Liver (tissue), 8 donors: ENCODE measurements at regions not wholly inside any gene's neighbourhood (a gene's known extent, or its start where the extent isn't known, plus 50 kb on each side); places are given as distances from the start of the nearest gene placed in this dataset.

Experiments used
- DNase-seq: peaks from one replicate; pipeline ENCODE4 v3.0.0-alpha.2; 2017; ENCODE audit warnings: low spot score
- H3K27ac ChIP-seq, 2 donors: one replicate each; pipeline ENCODE4 v1.7.0; 2013; ENCODE audit warnings: inconsistent platforms in 2 of 2, low read length in 2 of 2, control low read depth in 1 of 2, low read depth in 1 of 2, mild to moderate bottlenecking in 1 of 2
- H3K27me3 ChIP-seq, 4 donors: one replicate each; pipeline versions ENCODE4 v1.6.1 to v1.7.0; 2013; ENCODE audit warnings: low read length in 3 of 4, inconsistent platforms in 1 of 4, mild to moderate bottlenecking in 1 of 4, moderate library complexity in 1 of 4; ENCODE audit not compliant: control insufficient read depth in 4 of 4, insufficient read depth in 4 of 4
- H3K36me3 ChIP-seq, 4 donors: one replicate each; pipeline versions ENCODE4 v1.6.1 to v1.7.0; 2013; ENCODE audit warnings: low read length in 3 of 4, mild to moderate bottlenecking in 3 of 4, low read depth in 1 of 4, moderate library complexity in 1 of 4; ENCODE audit not compliant: control insufficient read depth in 4 of 4, insufficient read depth in 3 of 4
- H3K4me1 ChIP-seq, 4 donors: one replicate each; pipeline versions ENCODE4 v1.6.1 to v1.7.0; 2013; ENCODE audit warnings: low read length in 3 of 4, mild to moderate bottlenecking in 3 of 4, moderate library complexity in 1 of 4; ENCODE audit not compliant: control insufficient read depth in 4 of 4, insufficient read depth in 4 of 4
- H3K4me3 ChIP-seq, 3 donors: one replicate each; pipeline versions ENCODE4 v1.6.1 to v1.7.0; 2013; ENCODE audit warnings: low read length in 3 of 3, control low read depth in 1 of 3, low read depth in 1 of 3, mild to moderate bottlenecking in 1 of 3
- H3K9ac ChIP-seq, 2 donors: one replicate each; pipeline ENCODE4 v1.7.0; 2013; ENCODE audit warnings: low read length in 2 of 2, mild to moderate bottlenecking in 2 of 2, moderate library complexity in 2 of 2, control low read depth in 1 of 2, low read depth in 1 of 2
- H3K9me3 ChIP-seq, 4 donors: one replicate each; pipeline versions ENCODE4 v1.6.1 to v1.7.0; 2013; ENCODE audit warnings: low read length in 3 of 4; ENCODE audit not compliant: control insufficient read depth in 4 of 4
- ATF3 ChIP-seq: IDR thresholded peaks from 2 replicates; pipeline ENCODE4 v1.6.1; 2016; ENCODE audit warnings: antibody characterized with exemption
- CTCF ChIP-seq: fragments of 150-350 bp; IDR thresholded peaks from 2 replicates; pipeline ENCODE4 v1.5.1; 2017; ENCODE audit warnings: improper control_type of control experiment, low read depth, low read length; ENCODE audit not compliant: missing input control
- EGR1 ChIP-seq, 2 donors: IDR thresholded peaks; 2 replicates each; pipeline ENCODE4 v1.6.1; 2016 to 2018; ENCODE audit warnings: antibody characterized with exemption in 2 of 2, low read depth in 2 of 2
- FOXA1 ChIP-seq: IDR thresholded peaks from 2 replicates; pipeline ENCODE4 v1.6.1; 2016; ENCODE audit warnings: antibody characterized with exemption
- FOXA2 ChIP-seq: IDR thresholded peaks from 2 replicates; pipeline ENCODE4 v1.6.1; 2016; ENCODE audit warnings: antibody characterized with exemption
- GABPA ChIP-seq, 2 donors: IDR thresholded peaks in 1 of 2; conservative IDR thresholded peaks in 1 of 2; 2 replicates each; pipeline ENCODE4 v1.6.1; 2016; ENCODE audit warnings: antibody characterized with exemption in 2 of 2, mild to moderate bottlenecking in 1 of 2, moderate library complexity in 1 of 2
- HNF4A ChIP-seq, 2 donors: conservative IDR thresholded peaks; 2 replicates each; pipeline ENCODE4 v1.6.1; 2016; ENCODE audit warnings: antibody characterized with exemption in 2 of 2, mild to moderate bottlenecking in 2 of 2
- HNF4G ChIP-seq: IDR thresholded peaks from 2 replicates; pipeline ENCODE4 v1.6.1; 2016; ENCODE audit warnings: antibody characterized with exemption
- JUND ChIP-seq, 2 donors: IDR thresholded peaks; 2 replicates each; pipeline ENCODE4 v1.6.1; 2016; ENCODE audit warnings: antibody characterized with exemption in 2 of 2
- NR2F2 ChIP-seq: IDR thresholded peaks from 2 replicates; pipeline ENCODE4 v1.6.1; 2016; ENCODE audit warnings: antibody characterized with exemption
- RAD21 ChIP-seq, 2 donors: IDR thresholded peaks; 2 replicates each; pipeline ENCODE4 v1.6.1; 2016; ENCODE audit warnings: antibody characterized with exemption in 2 of 2, mild to moderate bottlenecking in 2 of 2
- REST ChIP-seq: IDR thresholded peaks from 2 replicates; pipeline ENCODE4 v1.6.1; 2016; ENCODE audit warnings: antibody characterized with exemption, mild to moderate bottlenecking
- RXRA ChIP-seq, 2 donors: IDR thresholded peaks; 2 replicates each; pipeline ENCODE4 v1.6.1; 2017 to 2018; ENCODE audit warnings: antibody characterized with exemption in 2 of 2, mild to moderate bottlenecking in 1 of 2
- SP1 ChIP-seq: IDR thresholded peaks from 2 replicates; pipeline ENCODE4 v1.6.1; 2018; ENCODE audit warnings: antibody characterized with exemption, mild to moderate bottlenecking
- TAF1 ChIP-seq: conservative IDR thresholded peaks from 2 replicates; pipeline ENCODE4 v1.6.1; 2016; ENCODE audit warnings: antibody characterized with exemption, mild to moderate bottlenecking
- YY1 ChIP-seq: IDR thresholded peaks from 2 replicates; pipeline ENCODE4 v1.6.1; 2016; ENCODE audit warnings: antibody characterized with exemption, mild to moderate bottlenecking
- ZBTB33 ChIP-seq: IDR thresholded peaks from 2 replicates; pipeline ENCODE4 v1.6.1; 2016; ENCODE audit warnings: antibody characterized with exemption
- WGBS: extraction: QIAGEN DNeasy Blood & Tissue Kit; methylation state at CpG from one replicate; pipeline ENCODE4 v1.1.7; 2013; 5-methylcytosine and 5-hydroxymethylcytosine counted together
- donor health status: healthy.
- donor health status: healthy.
- donor health status: healthy.
- donor health status: healthy.
- donor health status: healthy.

- Histone ChIP-seq H3K27ac (no peak overlapping the region), H3K27me3 (no peaks in the 10 kb centered on the region), H3K4me1 (no peaks in the 10 kb centered on the region), H3K4me3 (no peak overlapping the region), H3K9me3 (no peaks in the 10 kb centered on the region), H3K9ac (no peak overlapping the region), H3K36me3 (no peaks in the 10 kb centered on the region)
- DNase-seq: no peak
- TF ChIP-seq JUND (IDR thresholded peaks at IDR 0.05) (no peak), FOXA1 (no peak), FOXA2 (no peak), NR2F2 (no peak), ZBTB33 (no peak), TAF1 (no peak), RXRA (IDR thresholded peaks at IDR 0.05) (no peak), SP1 (no peak), ATF3 (no peak), HNF4A (conservative IDR thresholded peaks at IDR 0.05) (no peak), EGR1 (IDR thresholded peaks at IDR 0.05; ENCODE audit: low read depth in 2 of 2) (no peak), GABPA (IDR thresholded peaks at IDR 0.05 in 1 of 2, conservative IDR thresholded peaks at IDR 0.05 in 1 of 2) (no peak), HNF4G (no peak), YY1 (no peak), CTCF (no peak)
- 41% methylated on average over 6 of the region's 6 CpGs for WGBS
Observed at GRCh38 chr4:65893957-65894755, 223.9 kb upstream of the EPHA5 start.

GRCh38 chr4:65893271-65893670 is 223.0 kb upstream of the EPHA5 start:
- no peak overlapping the region for H3K27ac ChIP-seq
- 15% methylated on average over 1 of the region's 1 CpG for WGBS
- TF ChIP-seq REST (no peak), HNF4A (conservative IDR thresholded peaks at IDR 0.05) (no peak), TAF1 (no peak), HNF4G (no peak), RAD21 (IDR thresholded peaks at IDR 0.05) (no peak), RXRA (IDR thresholded peaks at IDR 0.05) (no peak), NR2F2 (no peak), FOXA2 (no peak), SP1 (no peak), ZBTB33 (no peak), YY1 (no peak), EGR1 (IDR thresholded peaks at IDR 0.05; ENCODE audit: low read depth in 2 of 2) (no peak), JUND (IDR thresholded peaks at IDR 0.05) (no peak)
- H3K4me1 ChIP-seq: no peaks in the 10 kb centered on the region
- H3K9ac ChIP-seq: no peak overlapping the region
- no peaks in the 10 kb centered on the region for H3K36me3 ChIP-seq
- H3K9me3 ChIP-seq: no peaks in the 10 kb centered on the region
- DNase-seq: no peak
- no peak overlapping the region for H3K4me3 ChIP-seq
- no peaks in the 10 kb centered on the region for H3K27me3 ChIP-seq
